NOMO-1 treated with DMSO at 0.1 percent for 48 hours (cell line): ENCODE measurements at regions not wholly inside any gene's neighbourhood (a gene's known extent, or its start where the extent isn't known, plus 50 kb on each side); places are given as distances from the start of the nearest gene placed in this dataset.
A peak's percentile ranks its signal among the peaks of the same experiment; 100 is the strongest.

Experiments used
- DNase-seq: peaks from one replicate; lab custom pipeline; 2025; ENCODE audit not compliant: unreplicated experiment; lab: John Stamatoyannopoulos, UW

DNA sequence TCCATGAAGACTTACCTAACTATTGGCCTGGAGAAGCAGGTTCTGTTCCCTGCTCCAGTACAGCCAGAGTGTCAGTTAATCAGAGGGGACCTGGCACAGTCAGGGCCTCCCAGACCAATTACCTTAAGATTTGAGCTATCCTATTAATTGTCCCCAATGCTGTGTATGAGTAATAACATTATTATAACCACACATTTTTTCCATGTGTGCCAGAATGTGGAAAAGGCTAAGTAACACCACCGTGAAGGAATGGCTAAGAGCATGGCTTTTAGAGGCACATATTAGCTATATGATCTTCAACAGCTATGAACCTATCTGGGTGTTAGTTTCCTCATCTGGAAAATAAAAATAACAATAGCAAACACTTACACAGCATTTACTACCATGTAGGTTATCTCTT, 111.1 kb upstream of the RAP1B start:
- DNase-seq: no peak

DNA sequence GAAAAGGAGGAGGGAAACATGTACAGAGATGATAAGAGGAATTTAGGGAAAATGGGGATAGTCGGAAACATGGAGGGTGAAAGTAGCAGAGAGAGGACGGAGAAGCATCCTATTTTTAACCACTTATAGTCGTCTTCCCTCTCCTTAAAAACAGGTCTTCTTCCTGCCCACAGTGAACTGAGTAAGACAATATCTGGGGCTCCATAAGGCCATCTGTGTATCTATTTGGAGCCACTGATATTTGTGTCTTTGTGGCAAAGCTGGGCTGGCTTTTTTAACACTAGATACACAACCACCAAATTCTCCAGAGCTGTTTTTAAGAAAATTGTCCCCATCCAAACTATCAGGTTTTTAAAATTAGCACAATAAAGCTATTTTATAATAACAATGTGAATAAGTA, 109.5 kb upstream of the RAP1B start:
- no peak for DNase-seq

- peak; percentile 72 for DNase-seq
Observed at GRCh38 chr12:68505970-68506369, 104.7 kb upstream of the RAP1B start.

DNA sequence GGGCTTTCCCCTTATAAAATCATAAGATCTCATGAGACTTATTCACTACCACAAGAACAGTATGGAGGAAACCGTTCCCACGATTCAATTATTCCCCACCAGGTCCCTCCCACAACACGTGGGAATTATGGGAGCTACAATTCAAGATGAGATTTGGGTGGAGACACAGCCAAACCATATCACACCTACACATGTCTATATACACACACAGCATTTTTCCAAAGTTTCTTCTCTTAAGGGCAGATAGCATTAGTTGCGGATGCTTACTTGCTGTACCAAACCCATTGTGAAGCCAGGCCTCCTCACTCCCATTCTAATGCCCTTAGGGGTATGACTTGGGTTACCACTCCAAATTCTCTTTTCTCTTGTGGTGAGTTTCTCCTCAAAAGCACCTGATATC, 104.1 kb upstream of the RAP1B start:
- no peak for DNase-seq

DNA sequence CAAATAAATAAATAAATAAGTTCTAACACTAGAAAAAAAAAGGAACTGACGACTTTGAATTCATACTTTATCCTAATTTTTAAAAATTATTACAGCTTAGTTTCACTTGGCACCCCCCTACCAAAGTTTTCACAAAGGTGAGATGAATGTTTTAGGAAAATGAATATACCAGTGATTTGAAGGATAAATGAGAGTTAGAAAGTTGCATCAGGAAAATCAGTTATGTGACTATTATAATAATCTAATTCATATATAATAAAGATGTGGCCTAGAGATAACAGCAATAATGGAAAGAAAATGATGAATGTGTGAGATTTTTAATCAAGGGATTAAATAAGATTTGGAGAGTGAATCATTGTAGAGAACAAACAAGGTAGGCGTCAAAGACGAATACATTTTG, 103.0 kb upstream of the RAP1B start:
- DNase-seq: no peak

DNA sequence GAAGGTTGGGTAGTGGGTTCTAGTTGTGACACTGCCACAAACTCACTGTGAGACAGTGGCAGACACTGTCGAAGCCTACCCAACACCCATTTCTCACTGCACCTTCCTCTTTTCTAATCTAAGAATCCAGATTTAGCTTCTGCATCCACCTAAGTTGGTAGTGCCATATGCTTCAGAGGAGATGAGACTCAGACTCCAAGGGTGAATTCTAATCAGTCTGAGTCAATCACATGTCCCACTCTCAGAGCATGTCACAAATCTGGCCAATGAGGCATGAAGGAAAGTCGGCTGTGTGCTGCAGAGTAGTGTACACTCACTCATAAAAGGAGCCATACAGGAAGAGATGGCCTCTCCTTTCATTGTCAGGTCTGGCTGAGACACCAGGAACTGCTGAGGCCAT, 102.1 kb upstream of the RAP1B start:
- no peak for DNase-seq

- DNase-seq: no peak
Observed at GRCh38 chr12:68509242-68509641, 101.5 kb upstream of the RAP1B start.

GRCh38 chr12:68510397-68510796, 100.3 kb upstream of the RAP1B start:
- no peak for DNase-seq

DNA sequence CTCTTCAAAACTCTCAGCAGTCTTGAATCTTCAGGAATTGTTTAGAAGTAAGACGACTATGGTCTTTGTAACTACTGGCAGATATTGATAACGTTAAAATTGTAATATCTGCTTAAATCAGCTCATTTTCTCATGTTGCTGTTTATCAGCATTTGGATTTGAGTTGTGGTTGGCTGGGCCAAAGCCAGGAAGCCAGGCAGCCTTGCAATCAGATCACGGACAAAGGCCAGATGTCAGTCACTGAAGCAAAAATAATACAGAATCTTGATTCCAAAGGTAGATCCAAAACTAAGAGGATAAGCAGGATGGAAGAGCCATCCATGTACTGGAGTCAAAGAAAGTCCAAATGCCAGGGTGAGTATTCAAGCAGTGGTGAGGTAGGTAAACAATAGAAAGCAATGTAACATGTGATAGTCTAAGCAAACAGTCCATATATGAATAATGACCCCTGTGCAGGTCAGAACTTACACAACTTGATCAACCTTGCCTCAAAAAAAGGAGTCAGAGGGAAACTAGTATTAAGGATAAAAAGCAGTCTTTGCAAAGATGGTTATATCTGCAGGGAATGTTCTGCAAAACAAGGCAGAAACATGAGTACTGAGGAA, 95.8 kb upstream of the RAP1B start:
- DNase-seq: no peak

GRCh38 chr12:68515793-68516192, 94.9 kb upstream of the RAP1B start:
- DNase-seq: no peak

DNA sequence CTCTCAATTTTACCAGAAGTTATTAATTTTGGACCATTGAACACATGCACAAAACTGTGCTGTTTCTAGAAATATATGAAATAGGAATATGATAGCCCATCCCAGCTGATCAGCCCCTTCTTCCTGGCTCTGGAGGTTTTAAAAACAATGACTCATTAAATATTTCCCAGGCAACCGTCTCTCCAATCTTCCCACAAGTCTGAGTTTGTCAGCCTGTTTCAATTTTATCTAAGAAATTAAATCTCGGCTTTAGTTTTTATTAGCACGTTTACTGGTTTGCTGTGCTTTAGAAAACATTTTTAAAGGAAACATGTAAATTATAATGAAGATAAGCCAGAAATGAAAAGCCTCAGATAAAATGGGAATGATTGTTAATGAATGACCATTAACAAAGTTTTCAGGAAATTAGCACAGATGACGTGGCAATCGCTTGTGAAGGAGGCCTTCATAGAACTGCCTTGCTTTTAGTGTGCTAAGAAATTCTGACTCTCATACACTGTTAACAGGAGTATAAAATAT, 89.3 kb upstream of the RAP1B start:
- no peak for DNase-seq

DNA sequence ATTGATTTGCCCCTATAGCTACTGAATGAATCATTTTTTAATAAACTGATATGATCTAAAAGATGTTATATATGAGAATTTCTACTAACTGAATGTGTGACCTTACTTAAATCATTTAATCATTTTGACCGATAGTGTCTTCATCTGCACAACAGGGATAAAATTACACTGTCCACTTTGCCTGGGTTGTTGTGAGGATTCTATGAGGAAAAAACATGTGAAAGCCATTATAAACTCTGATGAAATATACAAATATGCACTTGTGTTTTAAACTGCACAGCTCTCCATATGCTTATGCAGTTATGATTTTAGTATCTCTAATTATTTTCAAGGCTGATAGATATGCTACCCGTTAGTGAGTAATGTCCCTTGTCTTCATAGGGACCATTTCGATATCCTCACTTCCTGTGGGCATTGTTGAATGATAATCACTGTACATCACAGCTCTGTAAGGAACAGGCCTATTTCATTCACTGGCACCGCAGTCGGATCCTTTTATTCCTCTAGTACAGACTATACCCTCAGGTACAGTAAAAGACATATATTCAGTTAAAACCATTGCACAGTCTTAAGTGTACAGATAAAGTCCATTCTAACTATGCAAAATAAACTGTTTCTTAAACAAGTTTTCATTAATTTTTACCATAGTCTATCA, 88.7 kb upstream of the RAP1B start:
- DNase-seq: no peak

- DNase-seq: no peak
Observed at GRCh38 chr12:68529466-68529865, 81.2 kb upstream of the RAP1B start.

DNA sequence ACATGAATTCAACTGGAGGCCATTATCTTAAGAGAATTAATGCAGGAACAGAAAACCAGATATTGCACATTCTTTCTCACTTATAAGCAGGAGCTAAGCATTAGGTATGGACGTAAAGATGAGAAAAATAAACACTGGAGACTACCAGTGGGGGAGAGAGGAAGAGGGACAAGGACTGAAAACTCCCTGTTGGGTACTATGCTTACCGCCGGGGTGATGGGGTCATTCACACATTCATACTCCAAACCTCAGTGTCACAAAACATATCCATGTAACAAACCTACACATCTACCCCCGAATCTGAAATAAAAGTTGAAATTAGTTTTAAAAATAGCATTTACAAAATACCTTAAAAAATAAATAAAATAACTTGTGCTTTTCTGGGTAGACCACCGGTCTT, 80.8 kb upstream of the RAP1B start:
- no peak for DNase-seq

DNA sequence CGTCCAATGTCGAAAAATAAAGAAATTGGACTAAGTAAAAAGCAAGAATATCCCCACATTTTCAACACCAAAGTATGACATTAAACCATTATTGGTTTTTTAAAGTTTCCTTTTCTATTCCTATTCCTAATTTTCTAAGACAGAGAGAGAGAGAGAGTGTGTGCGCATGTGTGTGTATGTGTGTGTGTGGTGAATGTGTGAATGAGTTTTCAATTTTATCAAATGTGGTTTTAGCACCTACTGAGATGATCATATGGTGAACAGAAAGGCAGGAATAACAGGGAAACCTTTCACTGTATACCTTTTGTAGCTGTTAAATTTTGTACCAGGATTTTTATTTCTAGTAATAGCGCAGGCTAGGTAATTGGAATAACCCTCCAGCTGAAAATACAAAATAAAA, 80.4 kb upstream of the RAP1B start:
- no peak for DNase-seq

GRCh38 chr12:68530965-68531364, 79.7 kb upstream of the RAP1B start:
- no peak for DNase-seq

GRCh38 chr12:68532204-68532886, 78.4 kb upstream of the RAP1B start:
- DNase-seq: no peak

DNA sequence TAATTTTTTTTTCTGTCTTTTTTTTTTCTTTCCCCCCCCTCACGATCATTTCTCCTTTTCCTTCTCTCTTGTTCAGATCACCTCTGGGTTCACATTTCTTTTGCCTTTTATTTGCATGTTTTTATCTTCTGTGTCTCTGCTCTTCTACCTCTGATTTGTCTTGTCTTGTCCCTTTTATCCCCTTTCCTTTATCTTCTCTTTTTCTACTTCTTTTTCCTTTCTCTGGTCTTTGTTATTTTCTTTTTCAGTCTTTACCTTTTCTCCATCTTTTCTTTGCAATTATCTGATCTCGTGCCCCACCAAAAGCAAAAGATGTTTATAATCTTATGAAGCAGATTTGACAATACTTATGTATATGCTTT, 77.8 kb upstream of the RAP1B start:
- no peak for DNase-seq

DNA sequence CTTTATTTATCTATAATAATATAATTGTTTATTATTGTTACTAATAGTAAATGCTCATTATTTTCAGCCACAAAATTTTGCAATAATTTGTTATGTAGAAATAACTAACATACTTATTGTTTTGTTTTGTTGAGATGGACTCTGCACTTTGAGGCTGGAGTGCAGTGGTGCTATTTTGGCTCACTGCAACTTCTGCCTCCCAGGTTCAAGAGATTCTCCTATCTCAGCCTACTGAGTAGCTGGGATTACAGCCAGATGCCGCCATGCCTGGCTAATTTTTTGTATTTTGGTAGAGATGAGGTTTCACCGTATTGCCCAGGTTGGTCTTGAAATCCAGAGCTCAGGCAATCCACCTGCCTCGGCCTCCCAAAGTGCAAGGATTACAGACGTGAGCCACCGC, 76.6 kb upstream of the RAP1B start:
- no peak for DNase-seq

- DNase-seq: no peak
Observed at GRCh38 chr12:68536885-68537485, 73.7 kb upstream of the RAP1B start.

DNA sequence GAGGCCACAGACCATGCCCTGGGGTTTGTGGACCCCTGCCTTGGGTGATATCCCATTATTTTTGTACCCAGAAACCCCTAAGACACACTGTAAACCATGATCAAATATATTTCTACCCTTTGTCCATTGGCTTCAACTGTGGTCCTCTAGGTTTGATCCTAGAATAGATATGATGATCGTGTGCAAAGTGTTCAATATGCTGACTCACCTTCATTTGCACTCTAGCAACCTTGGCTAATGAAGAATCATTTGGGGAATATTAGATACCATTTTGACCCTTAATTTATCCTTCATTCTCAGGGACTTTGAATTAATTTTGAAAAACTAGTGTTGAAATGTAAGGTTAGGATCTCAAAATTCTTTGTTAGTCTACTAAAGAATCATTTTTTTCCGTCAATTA, 73.1 kb upstream of the RAP1B start:
- no peak for DNase-seq
